ENCODE measurements at regions not wholly inside any gene's neighbourhood (a gene's known extent, or its start where the extent isn't known, plus 50 kb on each side); places are given as distances from the start of the nearest gene placed in this dataset.

DNA sequence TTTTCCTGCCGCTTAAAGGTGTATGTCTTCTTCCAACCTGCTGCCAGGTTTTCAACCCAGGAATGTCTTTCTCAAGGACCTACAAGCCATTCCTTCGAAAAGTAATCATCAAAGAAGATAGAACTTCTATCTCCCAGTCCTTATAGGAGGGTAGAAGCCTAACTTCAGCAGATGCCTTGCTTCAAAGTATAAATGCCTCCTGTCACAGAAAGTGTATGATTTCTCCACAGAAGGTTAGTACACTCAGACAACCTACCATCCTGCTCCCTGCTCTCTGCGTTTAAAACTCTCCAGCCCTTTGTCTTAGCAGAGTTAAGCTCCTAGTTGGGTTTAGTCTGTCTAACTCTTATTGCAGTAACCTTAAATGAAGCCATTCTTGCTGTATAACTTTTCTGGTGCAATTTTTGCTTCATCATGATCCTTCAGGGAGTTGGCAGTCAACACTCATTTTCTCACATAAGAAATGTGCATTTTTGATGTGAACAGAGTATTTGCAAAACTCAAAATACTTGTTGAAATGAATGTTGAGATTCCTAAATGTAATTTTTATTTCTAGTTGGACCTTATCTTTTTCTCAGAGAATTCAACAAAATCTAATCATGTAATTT lies 737.5 kb downstream of the LIG4 start:
- TF ChIP-seq, protein P1, sequence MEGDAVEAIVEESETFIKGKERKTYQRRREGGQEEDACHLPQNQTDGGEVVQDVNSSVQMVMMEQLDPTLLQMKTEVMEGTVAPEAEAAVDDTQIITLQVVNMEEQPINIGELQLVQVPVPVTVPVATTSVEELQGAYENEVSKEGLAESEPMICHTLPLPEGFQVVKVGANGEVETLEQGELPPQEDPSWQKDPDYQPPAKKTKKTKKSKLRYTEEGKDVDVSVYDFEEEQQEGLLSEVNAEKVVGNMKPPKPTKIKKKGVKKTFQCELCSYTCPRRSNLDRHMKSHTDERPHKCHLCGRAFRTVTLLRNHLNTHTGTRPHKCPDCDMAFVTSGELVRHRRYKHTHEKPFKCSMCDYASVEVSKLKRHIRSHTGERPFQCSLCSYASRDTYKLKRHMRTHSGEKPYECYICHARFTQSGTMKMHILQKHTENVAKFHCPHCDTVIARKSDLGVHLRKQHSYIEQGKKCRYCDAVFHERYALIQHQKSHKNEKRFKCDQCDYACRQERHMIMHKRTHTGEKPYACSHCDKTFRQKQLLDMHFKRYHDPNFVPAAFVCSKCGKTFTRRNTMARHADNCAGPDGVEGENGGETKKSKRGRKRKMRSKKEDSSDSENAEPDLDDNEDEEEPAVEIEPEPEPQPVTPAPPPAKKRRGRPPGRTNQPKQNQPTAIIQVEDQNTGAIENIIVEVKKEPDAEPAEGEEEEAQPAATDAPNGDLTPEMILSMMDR (IDR thresholded peaks at IDR 0.05) = no peak
- TF ChIP-seq POLR2A (IDR thresholded peaks at IDR 0.05) = no peak
